Frontal cortex (tissue), 3 donors: ENCODE measurements at regions not wholly inside any gene's neighbourhood (a gene's known extent, or its start where the extent isn't known, plus 50 kb on each side); places are given as distances from the start of the nearest gene placed in this dataset.
"Not testable (repeated sequence)": the region's sequence is repeated elsewhere in the genome, so short reads cannot be mapped to it uniquely, and the experiment has no call there.

ENCODE experiments used
- DNase-seq, 2 donors: peaks; one replicate each; pipeline ENCODE4 v3.0.0; 2012; ENCODE audit warnings: low spot score in 2 of 2
- FAIRE-seq: peaks from 2 replicates; lab custom pipeline; 2012; peaks lifted over from hg19 to GRCh38; lab: Jason Lieb, UNC
- donor health status: control.
- donor health status: control.
- donor health status: control.

GRCh38 chr12:72144553-72144952, 127.6 kb upstream of the TRHDE start:
- FAIRE-seq (no peak), DNase-seq (no peak)

- no peak for FAIRE-seq
- DNase-seq, result no peak
These were observed 125.7 kb upstream of the TRHDE start for GRCh38 chr12:72146495-72146894.

GRCh38 chr12:72148709-72149108, 123.5 kb upstream of the TRHDE start:
- DNase-seq, result no peak
- FAIRE-seq, result no peak

GRCh38 chr12:72162875-72163274, 109.3 kb upstream of the TRHDE start:
- FAIRE-seq (no peak), DNase-seq (no peak)

GRCh38 chr12:72168851-72169250, 103.3 kb upstream of the TRHDE start:
- no peak for FAIRE-seq
- DNase-seq, result no peak

GRCh38 chr12:72173974-72174373, 98.2 kb upstream of the TRHDE start:
- FAIRE-seq (no peak), DNase-seq (no peak)

GRCh38 chr12:72178244-72178643, 93.9 kb upstream of the TRHDE start:
- FAIRE-seq, result no peak
- no peak for DNase-seq

GRCh38 chr12:72178871-72179270, 93.3 kb upstream of the TRHDE start:
- no peak for FAIRE-seq

GRCh38 chr12:72179841-72180240, 92.3 kb upstream of the TRHDE start:
- peak; percentile 63 for FAIRE-seq

More at GRCh38 chr12:72178871-72179270, 93.3 kb upstream of the TRHDE start:
- DNase-seq, result no peak

GRCh38 chr12:72184971-72185533, 87.1 kb upstream of the TRHDE start:
- not testable (repeated sequence) for FAIRE-seq, DNase-seq

More at GRCh38 chr12:72179841-72180240, 92.3 kb upstream of the TRHDE start:
- DNase-seq, result no peak

GRCh38 chr12:72189266-72189665, 82.9 kb upstream of the TRHDE start:
- DNase-seq (no peak), FAIRE-seq (no peak)

GRCh38 chr12:72191761-72192160, 80.4 kb upstream of the TRHDE start:
- DNase-seq (no peak), FAIRE-seq (no peak)

- DNase-seq, result no peak
- no peak for FAIRE-seq
These were observed 74.4 kb upstream of the TRHDE start for GRCh38 chr12:72197790-72198189.

GRCh38 chr12:72201457-72201856, 70.7 kb upstream of the TRHDE start:
- DNase-seq (no peak), FAIRE-seq (no peak)

GRCh38 chr12:72203764-72204335, 68.3 kb upstream of the TRHDE start:
- no peak for DNase-seq
- FAIRE-seq, result no peak

- no peak for FAIRE-seq
These were observed 65.1 kb upstream of the TRHDE start for GRCh38 chr12:72207079-72207478.

GRCh38 chr12:72207486-72208409, 64.4 kb upstream of the TRHDE start:
- DNase-seq (no peak), FAIRE-seq (no peak)

More at GRCh38 chr12:72207079-72207478, 65.1 kb upstream of the TRHDE start:
- DNase-seq, result no peak

- DNase-seq, result no peak
These were observed 63.1 kb upstream of the TRHDE start for GRCh38 chr12:72209086-72209485.

GRCh38 chr12:72214163-72214562, 58.0 kb upstream of the TRHDE start:
- FAIRE-seq (no peak), DNase-seq (no peak)

More at GRCh38 chr12:72209086-72209485, 63.1 kb upstream of the TRHDE start:
- no peak for FAIRE-seq

GRCh38 chr12:72215287-72215686, 56.9 kb upstream of the TRHDE start:
- not testable (repeated sequence) for FAIRE-seq, DNase-seq

GRCh38 chr12:72219937-72220336, 52.2 kb upstream of the TRHDE start:
- DNase-seq (no peak), FAIRE-seq (no peak)
